ENCODE measurements at regions not wholly inside any gene's neighbourhood (a gene's known extent, or its start where the extent isn't known, plus 50 kb on each side); places are given as distances from the start of the nearest gene placed in this dataset.

- Mint-ChIP-seq H3K9me3 (no peaks in the 10 kb centered on the region), H3K4me1 (no peaks in the 10 kb centered on the region), H3K27ac (no peak overlapping the region), H3K36me3 (peaks cover 6% of the 10 kb centered on the region), H3K4me3 (no peak overlapping the region)
- ATAC-seq (no peak), DNase-seq (ENCODE audit: low spot score in 2 of 2) (no peak)
Measured at GRCh38 chrX:149992918-149993317, 54.6 kb upstream of the EOLA2 start.

- DNase-seq (ENCODE audit: low spot score in 2 of 2) = no peak
- ATAC-seq = no peak
- Mint-ChIP-seq H3K4me1 (no peaks in the 10 kb centered on the region), H3K36me3 (peaks cover 2% of the 10 kb centered on the region), H3K9me3 (no peaks in the 10 kb centered on the region), H3K4me3 (no peak overlapping the region), H3K27ac (no peak overlapping the region)
Measured at GRCh38 chrX:149993989-149994388, 55.7 kb upstream of the EOLA2 start.

GRCh38 chrX:149996515-149996914 lies 58.2 kb upstream of the EOLA2 start:
- no peaks in the 10 kb centered on the region for H3K9me3 Mint-ChIP-seq
- H3K4me3 Mint-ChIP-seq = no peak overlapping the region
- no peak overlapping the region for H3K27ac Mint-ChIP-seq
- H3K36me3 Mint-ChIP-seq = no peaks in the 10 kb centered on the region
- DNase-seq (ENCODE audit: low spot score in 2 of 2) = no peak
- no peaks in the 10 kb centered on the region for H3K4me1 Mint-ChIP-seq
- no peak for ATAC-seq

GRCh38 chrX:150005027-150005426 lies 66.7 kb upstream of the EOLA2 start:
- H3K9me3 Mint-ChIP-seq = no peaks in the 10 kb centered on the region
- DNase-seq (ENCODE audit: low spot score in 2 of 2) (no peak), ATAC-seq (no peak)
- H3K4me1 Mint-ChIP-seq = no peaks in the 10 kb centered on the region
- H3K36me3 Mint-ChIP-seq = no peaks in the 10 kb centered on the region
- H3K27ac Mint-ChIP-seq = no peak overlapping the region
- no peak overlapping the region for H3K4me3 Mint-ChIP-seq

GRCh38 chrX:150007356-150007755 lies 69.1 kb upstream of the EOLA2 start:
- no peaks in the 10 kb centered on the region for H3K9me3 Mint-ChIP-seq
- no peaks in the 10 kb centered on the region for H3K4me1 Mint-ChIP-seq
- ATAC-seq (no peak), DNase-seq (ENCODE audit: low spot score in 2 of 2) (no peak)
- no peak overlapping the region for H3K27ac Mint-ChIP-seq
- H3K4me3 Mint-ChIP-seq = no peak overlapping the region
- no peaks in the 10 kb centered on the region for H3K36me3 Mint-ChIP-seq

DNA sequence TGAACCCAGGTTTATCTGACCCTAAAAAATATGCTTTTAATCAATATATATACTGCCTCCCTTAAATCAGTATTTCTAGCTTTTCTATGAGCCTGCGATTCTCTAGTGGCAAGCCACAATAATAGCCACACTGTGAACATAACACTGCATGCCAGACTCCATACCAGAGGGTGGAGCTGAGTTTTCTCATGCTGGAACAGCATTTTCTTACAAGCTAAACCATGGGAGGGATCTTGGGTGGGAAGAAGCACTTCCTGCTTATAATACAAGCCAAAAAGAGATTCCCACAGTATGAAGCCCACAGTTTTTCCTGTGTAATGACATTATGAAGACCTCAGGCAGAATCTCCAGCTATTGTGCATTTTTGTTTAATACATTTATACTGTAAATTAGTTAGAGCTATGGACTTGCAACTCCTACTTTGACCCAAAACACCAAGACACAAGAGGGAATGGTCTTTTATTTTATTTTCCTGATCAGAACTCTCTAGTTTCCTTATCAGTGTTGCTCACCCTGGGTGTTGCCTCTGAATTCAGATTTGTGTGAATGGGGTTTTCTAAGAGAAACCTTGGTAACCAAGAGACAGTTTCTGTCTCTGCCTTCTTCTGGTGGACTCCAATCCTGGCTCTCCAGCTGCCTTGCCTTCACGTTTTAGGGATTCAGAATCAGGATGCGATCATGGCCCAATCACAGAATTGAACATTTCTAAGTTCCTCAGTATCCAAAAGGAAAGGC lies 74.5 kb upstream of the EOLA2 start:
- no peak overlapping the region for H3K27ac Mint-ChIP-seq
- H3K4me3 Mint-ChIP-seq = no peak overlapping the region
- no peak for ATAC-seq
- H3K9me3 Mint-ChIP-seq = no peaks in the 10 kb centered on the region
- DNase-seq (ENCODE audit: low spot score in 2 of 2) = no peak
- no peaks in the 10 kb centered on the region for H3K4me1 Mint-ChIP-seq
- no peaks in the 10 kb centered on the region for H3K36me3 Mint-ChIP-seq

DNA sequence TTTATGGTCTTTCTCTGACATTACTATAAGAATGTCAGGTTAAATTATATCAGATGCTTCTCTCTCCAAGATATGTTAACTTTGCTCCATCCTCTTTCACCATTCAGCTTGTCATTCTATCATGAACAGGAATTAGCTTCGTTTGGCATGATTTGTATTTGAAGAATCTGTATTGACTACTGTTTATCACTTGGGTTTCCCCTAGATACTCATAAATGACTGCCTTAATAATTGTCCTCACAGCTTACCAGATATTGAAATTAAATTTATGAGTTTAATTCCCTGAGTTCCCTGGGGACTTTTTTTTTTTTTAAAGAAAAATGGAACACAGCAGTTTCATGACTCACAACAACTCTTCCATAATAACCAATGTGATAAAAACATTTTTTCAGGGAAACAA lies 76.2 kb upstream of the EOLA2 start:
- H3K4me3 Mint-ChIP-seq = no peak overlapping the region
- no peak for DNase-seq (ENCODE audit: low spot score in 2 of 2)
- H3K9me3 Mint-ChIP-seq = no peaks in the 10 kb centered on the region
- no peaks in the 10 kb centered on the region for H3K36me3 Mint-ChIP-seq
- ATAC-seq = no peak
- H3K4me1 Mint-ChIP-seq = no peaks in the 10 kb centered on the region
- H3K27ac Mint-ChIP-seq = no peak overlapping the region

DNA sequence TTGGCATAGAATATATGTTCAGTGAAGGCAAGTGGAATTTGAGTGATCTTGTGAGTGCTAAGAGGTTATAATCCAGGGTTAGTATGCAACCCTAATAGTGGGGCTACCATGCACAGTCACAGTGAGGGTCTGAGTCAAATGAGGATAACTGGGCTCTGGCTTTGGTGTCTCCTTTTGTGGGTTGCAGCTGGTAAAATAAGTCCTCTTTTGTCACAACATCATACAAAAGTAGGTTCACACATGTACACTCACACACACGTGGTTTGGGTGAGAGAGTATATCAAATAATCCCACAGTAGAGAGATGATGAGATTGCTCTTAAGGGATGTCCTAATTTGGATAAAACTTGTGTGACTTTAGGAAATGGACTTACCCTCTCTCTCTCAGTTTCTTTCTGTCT lies 79.6 kb upstream of the EOLA2 start:
- Mint-ChIP-seq H3K27ac (no peak overlapping the region), H3K4me1 (no peaks in the 10 kb centered on the region), H3K36me3 (no peaks in the 10 kb centered on the region), H3K4me3 (no peak overlapping the region), H3K9me3 (no peaks in the 10 kb centered on the region)
- ATAC-seq (no peak), DNase-seq (ENCODE audit: low spot score in 2 of 2) (no peak)

DNA sequence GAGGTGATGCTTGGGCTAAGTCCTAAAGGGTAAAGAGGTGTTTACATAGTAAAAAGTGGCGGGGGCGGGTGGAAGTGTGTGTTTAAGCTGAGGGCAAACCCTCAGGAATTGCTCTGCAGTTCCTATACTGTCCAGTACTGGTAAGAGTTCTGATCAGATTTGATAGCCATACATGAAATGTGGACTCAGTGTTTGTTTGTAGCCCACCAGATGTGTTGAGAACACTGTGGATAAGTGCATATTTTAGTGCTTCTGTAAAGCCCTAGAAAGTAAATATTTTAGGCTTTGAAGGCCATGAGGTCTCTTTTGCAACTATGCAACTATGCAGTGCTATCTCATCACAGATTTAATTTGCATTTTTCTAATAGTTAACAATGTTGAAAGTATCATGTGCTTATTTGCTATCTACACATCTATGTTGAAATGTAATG lies 80.7 kb upstream of the EOLA2 start:
- no peak for DNase-seq (ENCODE audit: low spot score in 2 of 2)
- no peak for ATAC-seq
- Mint-ChIP-seq H3K27ac (no peak overlapping the region), H3K4me3 (no peak overlapping the region), H3K9me3 (no peaks in the 10 kb centered on the region), H3K4me1 (no peaks in the 10 kb centered on the region), H3K36me3 (no peaks in the 10 kb centered on the region)

DNA sequence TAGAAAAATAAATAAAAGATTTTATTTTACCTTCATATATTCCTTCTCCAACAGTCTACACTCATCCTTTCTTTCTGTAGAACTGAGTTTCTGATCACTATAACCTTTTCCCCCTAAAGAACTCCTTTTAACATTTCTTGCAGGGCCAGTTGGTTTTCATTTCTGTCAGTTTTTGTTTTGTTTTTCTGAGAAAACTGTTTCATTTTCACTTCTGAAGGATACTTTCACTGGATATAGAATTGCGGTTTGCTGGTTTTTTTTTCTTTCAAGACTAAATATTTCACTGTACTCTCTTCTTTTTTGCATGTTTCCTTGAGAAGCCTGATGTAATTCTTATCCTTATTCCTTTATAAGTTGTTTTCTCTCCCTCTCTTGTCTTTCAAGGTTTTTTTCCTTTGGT lies 90.4 kb upstream of the EOLA2 start:
- no peak for ATAC-seq
- no peak overlapping the region for H3K27ac Mint-ChIP-seq

DNA sequence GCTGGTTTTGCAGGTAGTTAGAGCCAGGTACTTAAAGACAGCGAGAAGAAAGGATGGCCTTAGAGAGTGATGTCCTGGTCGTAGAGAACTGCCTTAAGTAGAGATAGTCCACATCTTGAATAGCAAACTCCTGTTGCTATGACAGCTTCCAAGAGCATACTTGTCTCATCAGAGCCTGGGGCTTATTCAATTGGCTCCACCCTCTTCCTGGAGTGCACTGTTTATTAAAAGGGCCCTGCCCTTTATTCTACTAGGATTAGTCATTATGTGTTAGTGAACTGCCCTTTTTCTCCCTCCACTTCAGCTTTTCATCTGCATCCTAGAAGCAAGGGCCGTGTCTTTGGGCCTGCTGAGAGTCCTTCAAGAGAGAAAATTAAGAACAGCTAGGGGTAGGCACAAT lies 94.5 kb upstream of the EOLA2 start:
- DNase-seq (ENCODE audit: low spot score in 2 of 2) (no peak), ATAC-seq (no peak)
- Mint-ChIP-seq H3K9me3 (peaks cover 9% of the 10 kb centered on the region), H3K4me1 (peaks cover 7% of the 10 kb centered on the region), H3K4me3 (no peak overlapping the region), H3K36me3 (no peaks in the 10 kb centered on the region), H3K27ac (no peak overlapping the region)

More for the DNA sequence above, 90.4 kb upstream of the EOLA2 start:
- no peak for DNase-seq (ENCODE audit: low spot score in 2 of 2)
- peaks cover 7% of the 10 kb centered on the region for H3K4me1 Mint-ChIP-seq
- H3K9me3 Mint-ChIP-seq = no peaks in the 10 kb centered on the region
- no peaks in the 10 kb centered on the region for H3K36me3 Mint-ChIP-seq
- no peak overlapping the region for H3K4me3 Mint-ChIP-seq

DNA sequence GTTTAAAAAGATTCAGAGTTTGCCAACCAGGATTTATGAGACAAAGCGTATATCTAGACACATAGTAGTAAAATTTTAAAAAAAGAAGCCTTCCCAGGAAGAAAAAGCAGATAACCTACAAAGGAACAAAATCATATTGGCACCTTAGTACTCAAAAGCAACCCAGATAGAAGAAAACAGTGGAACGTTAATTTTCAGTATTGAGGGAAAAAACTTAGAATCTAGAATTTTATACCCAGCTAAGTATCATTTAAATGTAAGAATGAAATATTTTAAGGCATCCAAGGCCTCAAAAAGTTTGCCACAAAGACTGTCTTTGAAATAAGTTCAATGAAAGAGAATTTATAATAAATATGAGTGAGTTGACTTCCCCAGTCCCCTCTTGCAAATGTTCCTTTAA lies 96.5 kb upstream of the EOLA2 start:
- H3K9me3 Mint-ChIP-seq = peaks cover 9% of the 10 kb centered on the region
- no peak overlapping the region for H3K27ac Mint-ChIP-seq
- H3K4me1 Mint-ChIP-seq = no peaks in the 10 kb centered on the region
- no peak overlapping the region for H3K4me3 Mint-ChIP-seq
- ATAC-seq (no peak), DNase-seq (ENCODE audit: low spot score in 2 of 2) (no peak)
- no peaks in the 10 kb centered on the region for H3K36me3 Mint-ChIP-seq

DNA sequence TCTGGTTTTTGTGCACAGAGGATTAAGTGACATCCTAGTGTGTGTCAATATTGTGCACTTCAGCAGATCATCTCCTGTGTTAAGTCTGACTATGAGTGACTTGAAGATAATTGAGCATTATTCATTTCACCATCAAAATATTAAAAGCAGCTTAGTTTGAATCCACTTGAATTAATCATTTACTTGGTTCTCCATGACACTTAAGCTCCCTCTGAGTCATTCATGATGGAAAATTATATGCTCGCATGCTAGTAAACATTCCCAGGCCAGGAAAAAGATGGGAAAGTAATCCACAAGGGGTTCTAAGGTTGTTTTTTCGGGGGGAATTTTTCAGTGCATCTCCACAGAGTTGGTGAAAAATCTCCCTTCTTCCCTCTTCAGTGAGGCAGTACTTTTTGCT lies 97.2 kb upstream of the EOLA2 start:
- peaks cover 9% of the 10 kb centered on the region for H3K9me3 Mint-ChIP-seq
- no peak for DNase-seq (ENCODE audit: low spot score in 2 of 2)

GRCh38 chrX:150036181-150036580 lies 97.9 kb upstream of the EOLA2 start:
- ATAC-seq (no peak), DNase-seq (ENCODE audit: low spot score in 2 of 2) (no peak)
- no peak overlapping the region for H3K27ac Mint-ChIP-seq
- H3K9me3 Mint-ChIP-seq = peaks cover 9% of the 10 kb centered on the region
- H3K36me3 Mint-ChIP-seq = no peaks in the 10 kb centered on the region
- H3K4me1 Mint-ChIP-seq = no peaks in the 10 kb centered on the region
- no peak overlapping the region for H3K4me3 Mint-ChIP-seq

More for the DNA sequence above, 97.2 kb upstream of the EOLA2 start:
- ATAC-seq = no peak
- no peak overlapping the region for H3K4me3 Mint-ChIP-seq
- no peak overlapping the region for H3K27ac Mint-ChIP-seq
- H3K36me3 Mint-ChIP-seq = no peaks in the 10 kb centered on the region
- H3K4me1 Mint-ChIP-seq = no peaks in the 10 kb centered on the region

DNA sequence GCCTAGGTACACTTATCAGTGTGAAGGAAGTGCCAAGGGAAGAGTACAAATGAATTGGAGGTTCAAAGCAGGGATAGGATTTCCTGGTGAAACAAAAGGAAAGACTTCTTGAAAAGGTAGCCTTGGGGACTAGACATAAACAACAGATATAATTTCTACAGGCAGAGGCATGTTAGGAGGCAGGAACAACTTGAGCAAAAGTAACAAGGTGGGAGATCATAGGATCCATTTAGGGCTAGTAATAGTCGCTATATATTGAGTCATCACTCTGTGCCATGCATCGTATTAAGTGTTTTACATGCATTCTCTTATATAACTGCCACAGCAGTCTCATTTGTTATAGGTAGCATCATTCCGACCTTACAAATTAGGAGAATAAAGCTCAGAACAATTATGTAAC lies 98.3 kb upstream of the EOLA2 start:
- ATAC-seq (no peak), DNase-seq (ENCODE audit: low spot score in 2 of 2) (no peak)
- no peaks in the 10 kb centered on the region for H3K4me1 Mint-ChIP-seq
- no peak overlapping the region for H3K4me3 Mint-ChIP-seq
- H3K27ac Mint-ChIP-seq = no peak overlapping the region
- H3K9me3 Mint-ChIP-seq = peaks cover 9% of the 10 kb centered on the region
- no peaks in the 10 kb centered on the region for H3K36me3 Mint-ChIP-seq

GRCh38 chrX:150037041-150037440 lies 98.8 kb upstream of the EOLA2 start:
- no peak overlapping the region for H3K4me3 Mint-ChIP-seq
- DNase-seq (ENCODE audit: low spot score in 2 of 2) (no peak), ATAC-seq (no peak)
- no peaks in the 10 kb centered on the region for H3K4me1 Mint-ChIP-seq
- H3K36me3 Mint-ChIP-seq = no peaks in the 10 kb centered on the region
- H3K27ac Mint-ChIP-seq = no peak overlapping the region
- peaks cover 9% of the 10 kb centered on the region for H3K9me3 Mint-ChIP-seq

DNA sequence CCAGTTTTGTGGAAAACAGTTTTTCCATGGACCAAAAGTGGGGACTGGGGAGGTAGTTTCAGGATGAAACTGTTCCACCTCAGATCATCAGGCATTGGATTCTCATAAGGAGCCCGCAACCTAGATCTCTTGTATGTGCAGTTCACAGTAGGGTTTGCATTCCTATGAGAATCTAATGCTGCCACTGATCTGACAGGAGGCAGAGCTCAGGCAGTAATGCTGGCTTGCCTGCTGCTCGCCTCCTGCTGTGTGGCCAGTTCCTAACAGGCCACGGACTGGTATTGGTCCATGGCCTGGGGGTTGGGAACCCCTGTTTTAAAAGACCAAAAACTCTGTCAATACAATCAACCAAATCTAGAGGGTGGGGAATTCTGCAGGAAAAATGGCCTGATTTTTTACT lies 100.0 kb upstream of the EOLA2 start:
- Mint-ChIP-seq H3K4me3 (no peak overlapping the region), H3K27ac (no peak overlapping the region), H3K36me3 (no peaks in the 10 kb centered on the region), H3K4me1 (no peaks in the 10 kb centered on the region), H3K9me3 (peaks cover 9% of the 10 kb centered on the region)
- ATAC-seq (no peak), DNase-seq (ENCODE audit: low spot score in 2 of 2) (no peak)
